Endothelial cell of umbilical vein (primary cell): ENCODE measurements at regions not wholly inside any gene's neighbourhood (a gene's known extent, or its start where the extent isn't known, plus 50 kb on each side); places are given as distances from the start of the nearest gene placed in this dataset.

ENCODE experiments used
- BruUV-seq: library from RNA; stranded (reverse); fragments of 400-500 nt; replicated peaks from 2 replicates; lab custom pipeline; 2021; lab: Mats Ljungman, UMichigan
- CTCF ChIA-PET: fragments of 300-600, 350-600 bp; sonication (Branson Sonifier 250); formaldehyde crosslinking; loops from one replicate; lab custom pipeline; 2021; ENCODE audit warnings: antibody characterized with exemption, inconsistent platforms; lab: Charles Lee
- POLR2A ChIA-PET: fragments of 300-600, 350-600 bp; sonication (Branson Sonifier 250); formaldehyde crosslinking; loops from one replicate; lab custom pipeline; 2021; ENCODE audit warnings: antibody characterized with exemption, inconsistent platforms; lab: Charles Lee
- DNase-seq: peaks from one replicate; pipeline ENCODE4 v3.0.0-alpha.2; 2011; ENCODE audit warnings: low read depth, low spot score
- FAIRE-seq: peaks from 2 replicates; lab custom pipeline; 2011; peaks lifted over from hg19 to GRCh38; lab: Jason Lieb, UNC
- H2AFZ ChIP-seq: 2 replicates; pipeline ENCODE4 v1.6.0; 2012; ENCODE audit warnings: low read depth, low read length, control low read depth, inconsistent platforms
- H3K27ac ChIP-seq: 2 replicates; pipeline ENCODE4 v1.5.1; 2011; ENCODE audit warnings: low read depth, mild to moderate bottlenecking, control low read depth, low read length, moderate library complexity; ENCODE audit not compliant: insufficient read depth
- H3K27me3 ChIP-seq, 2 experiments: 2 replicates each; pipeline versions ENCODE4 v1.6.0 to v1.6.1; 2011; ENCODE audit warnings: low read length in 2 of 2, mixed read lengths in 1 of 2; ENCODE audit not compliant: control insufficient read depth in 2 of 2, insufficient read depth in 2 of 2
- H3K36me3 ChIP-seq, 2 experiments: 2 replicates in 1 of 2; 3 replicates in 1 of 2; pipeline ENCODE4 v1.5.1; 2011; ENCODE audit warnings: low read length in 2 of 2, mild to moderate bottlenecking in 1 of 2, moderate library complexity in 1 of 2; ENCODE audit not compliant: control insufficient read depth in 2 of 2, insufficient read depth in 2 of 2; ENCODE audit errors: extremely low read depth in 1 of 2
- H3K4me1 ChIP-seq: 3 replicates; pipeline ENCODE4 v1.5.1; 2011; ENCODE audit warnings: mild to moderate bottlenecking, low read length; ENCODE audit not compliant: control insufficient read depth, insufficient read depth; ENCODE audit errors: extremely low read depth
- H3K4me2 ChIP-seq: 2 replicates; pipeline ENCODE4 v1.6.1; 2011; ENCODE audit warnings: low read length, control low read depth, mixed read lengths; ENCODE audit not compliant: insufficient read depth
- H3K4me3 ChIP-seq, 3 experiments: fragments of 200-600 bp in 1 of 3; sonication (generic), shearing (Covaris generic) in 1 of 3; replicated peaks in 1 of 3; 2 replicates each; pipeline ENCODE4 v1.5.1; 2011 to 2016; ENCODE audit warnings: control low read depth in 3 of 3, low read length in 3 of 3, mild to moderate bottlenecking in 2 of 3, inconsistent platforms in 1 of 3, low read depth in 1 of 3, moderate library complexity in 1 of 3; ENCODE audit not compliant: insufficient read depth in 1 of 3
- H3K79me2 ChIP-seq: 2 replicates; pipeline ENCODE4 v1.6.0; 2012; ENCODE audit warnings: low read length, inconsistent platforms; ENCODE audit not compliant: control insufficient read depth, insufficient read depth
- H3K9ac ChIP-seq: replicated peaks from 2 replicates; pipeline ENCODE3; 2011; ENCODE audit warnings: low read length, control low read depth; ENCODE audit not compliant: insufficient read depth; ENCODE audit errors: extremely low read depth
- H3K9me1 ChIP-seq: replicated peaks from 3 replicates; pipeline ENCODE4 v1.6.0; 2011; ENCODE audit warnings: mild to moderate bottlenecking, low read length; ENCODE audit not compliant: control insufficient read depth, insufficient read depth; ENCODE audit errors: extremely low read depth
- H3K9me3 ChIP-seq: replicated peaks from 2 replicates; pipeline ENCODE4 v1.5.1; 2012; ENCODE audit warnings: low read length, inconsistent platforms; ENCODE audit not compliant: control insufficient read depth, insufficient read depth
- H4K20me1 ChIP-seq: replicated peaks from 2 replicates; pipeline ENCODE3; 2011; ENCODE audit warnings: mild to moderate bottlenecking, low read length; ENCODE audit not compliant: control insufficient read depth, insufficient read depth; ENCODE audit errors: extremely low read depth
- CTCF ChIP-seq, 2 donors: IDR thresholded peaks; 1 replicate in 1 of 2; 2 replicates in 1 of 2; pipeline ENCODE4 v1.5.1; 2011; ENCODE audit warnings: low read length in 2 of 2, mild to moderate bottlenecking in 2 of 2, moderate library complexity in 2 of 2, control low read depth in 1 of 2, inconsistent platforms in 1 of 2, low read depth in 1 of 2; ENCODE audit not compliant: insufficient read depth in 1 of 2; ENCODE audit errors: extremely low read depth in 1 of 2
- EZH2 ChIP-seq: IDR thresholded peaks from 2 replicates; pipeline ENCODE4 v1.6.1; 2012; ENCODE audit warnings: borderline replicate concordance, low read depth, mild to moderate bottlenecking, moderate library complexity, low read length, inconsistent platforms; ENCODE audit not compliant: severe bottlenecking
- FOS ChIP-seq: IDR thresholded peaks from 2 replicates; pipeline ENCODE4 v1.6.1; 2011; ENCODE audit warnings: mild to moderate bottlenecking, low read length, moderate library complexity, borderline replicate concordance; ENCODE audit not compliant: insufficient read depth
- GATA2 ChIP-seq: IDR thresholded peaks from 2 replicates; pipeline ENCODE4 v1.7.0; 2011; ENCODE audit warnings: low read depth, mild to moderate bottlenecking, moderate library complexity, mixed read lengths, low read length; ENCODE audit not compliant: insufficient read length, insufficient read depth
- JUN ChIP-seq: IDR thresholded peaks from 2 replicates; pipeline ENCODE4 v1.6.1; 2011; ENCODE audit warnings: borderline replicate concordance, low read depth; ENCODE audit not compliant: insufficient read length, insufficient read depth
- MYC ChIP-seq: IDR thresholded peaks from one replicate; pipeline ENCODE4 v1.6.1; 2011; ENCODE audit warnings: mild to moderate bottlenecking, low read depth, low read length
- POLR2A ChIP-seq: IDR thresholded peaks from 2 replicates; pipeline ENCODE4 v1.6.1; 2012; ENCODE audit warnings: low read depth, mild to moderate bottlenecking, control low read depth, low read length
- POLR2AphosphoS5 ChIP-seq: IDR thresholded peaks from 2 replicates; pipeline ENCODE4 v1.6.1; 2012; ENCODE audit warnings: low read depth, mild to moderate bottlenecking, control low read depth, low read length, moderate library complexity; ENCODE audit not compliant: insufficient read depth
- dilution Hi-C: fragments of 300-500 bp; cut with MboI; formaldehyde crosslinking; loops from one replicate; pipeline ENCODE4 v1.15.0; 2019; ENCODE audit warnings: low sequenced_read_pairs; ENCODE audit not compliant: extremely low pct_ligation_motif_present
- intact Hi-C: fragments of 100-400 bp; cut with micrococcal nuclease; formaldehyde crosslinking; loops from one replicate; pipeline ENCODE4 v1.10.0; 2022
- TF ChIP-seq, protein P1 (sequence below): IDR thresholded peaks from 2 replicates; pipeline ENCODE4 v1.6.1; 2011; ENCODE audit not compliant: insufficient read depth, insufficient read length

- ChIA-PET POLR2A (no interaction called here), CTCF (no interaction called here)
- Histone ChIP-seq H3K4me1 (no peaks in the 10 kb centered on the region), H3K9me1 (no peaks in the 10 kb centered on the region), H3K9me3 (no peaks in the 10 kb centered on the region), H3K36me3 (no peaks in the 10 kb centered on the region), H3K4me2 (no peak overlapping the region), H3K9ac (no peak overlapping the region), H3K27ac (no peak overlapping the region), H3K79me2 (no peaks in the 10 kb centered on the region), H3K27me3 (no peaks in the 10 kb centered on the region), H3K4me3 (no peak overlapping the region), H4K20me1 (no peaks in the 10 kb centered on the region), H2AFZ (no peak overlapping the region)
- intact Hi-C loops (no loop called here), dilution Hi-C loops (no loop called here)
- no peak for FAIRE-seq
- no peak for DNase-seq
- TF ChIP-seq CTCF (IDR thresholded peaks at IDR 0.05; ENCODE audit: extremely low read depth in 1 of 2, insufficient read depth in 1 of 2, low read depth in 1 of 2, low read length in 2 of 2) (no peak), EZH2 (no peak), POLR2AphosphoS5 (no peak)
- TF ChIP-seq, protein P1, sequence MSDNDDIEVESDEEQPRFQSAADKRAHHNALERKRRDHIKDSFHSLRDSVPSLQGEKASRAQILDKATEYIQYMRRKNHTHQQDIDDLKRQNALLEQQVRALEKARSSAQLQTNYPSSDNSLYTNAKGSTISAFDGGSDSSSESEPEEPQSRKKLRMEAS = no peak
- no TSS peak for BruUV-seq
Observed at GRCh38 chr5:171693412-171693811, 92.2 kb upstream of the SMIM23 start.

- no peak for FAIRE-seq
- POLR2A ChIA-PET = interaction anchor here (0.7 kb wide), 1 partner anchor 340 kb away, joined by 3 read pairs; no protein-coding TSS in a partner anchor
- no peaks in the 10 kb centered on the region for H3K27me3 ChIP-seq
Observed at GRCh38 chr5:171695804-171696203, 89.8 kb upstream of the SMIM23 start.

More at GRCh38 chr5:171695804-171696203, 89.8 kb upstream of the SMIM23 start:
- no peak overlapping the region for H3K4me3 ChIP-seq
- CTCF ChIA-PET = no interaction called here
- H2AFZ ChIP-seq = no peak overlapping the region
- H3K4me2 ChIP-seq = no peak overlapping the region
- intact Hi-C loops (no loop called here), dilution Hi-C loops (no loop called here)
- H4K20me1 ChIP-seq = no peaks in the 10 kb centered on the region
- DNase-seq = no peak
- no TSS peak for BruUV-seq
- H3K4me1 ChIP-seq = no peaks in the 10 kb centered on the region
- H3K9me1 ChIP-seq = no peaks in the 10 kb centered on the region
- H3K9me3 ChIP-seq = no peaks in the 10 kb centered on the region
- no peaks in the 10 kb centered on the region for H3K79me2 ChIP-seq
- H3K9ac ChIP-seq = no peak overlapping the region
- H3K27ac ChIP-seq = no peak overlapping the region
- H3K36me3 ChIP-seq = no peaks in the 10 kb centered on the region
- no peak for TF ChIP-seq GATA2
- no peak for TF ChIP-seq POLR2A
- TF ChIP-seq MYC = no peak
- no peak for TF ChIP-seq FOS
- no peak for TF ChIP-seq CTCF (IDR thresholded peaks at IDR 0.05; ENCODE audit: extremely low read depth in 1 of 2, insufficient read depth in 1 of 2, low read depth in 1 of 2, low read length in 2 of 2)
- TF ChIP-seq, protein P1 = no peak
- no peak for TF ChIP-seq EZH2
- TF ChIP-seq POLR2AphosphoS5 = no peak
- TF ChIP-seq JUN = no peak
